KMS-11 (cell line): ENCODE measurements at regions not wholly inside any gene's neighbourhood (a gene's known extent, or its start where the extent isn't known, plus 50 kb on each side); places are given as distances from the start of the nearest gene placed in this dataset.

Experiments
- H2AFZ ChIP-seq: fragments of 200-600 bp; sonication (generic); 2 replicates; pipeline ENCODE4 v1.6.1; 2016; ENCODE audit warnings: antibody characterized with exemption, mixed run types, low read depth
- H3K27ac ChIP-seq: fragments of 200-600 bp; sonication (generic); 2 replicates; pipeline ENCODE4 v1.6.1; 2016; ENCODE audit warnings: mild to moderate bottlenecking, mixed run types
- H3K27me3 ChIP-seq: fragments of 200-600 bp; sonication (generic); 2 replicates; pipeline ENCODE4 v1.6.1; 2017; ENCODE audit warnings: mild to moderate bottlenecking, low read depth, mixed run types, moderate library complexity; ENCODE audit not compliant: insufficient read depth
- H3K36me3 ChIP-seq: fragments of 200-600 bp; sonication (generic); 2 replicates; pipeline ENCODE4 v1.6.1; 2017; ENCODE audit warnings: mild to moderate bottlenecking, mixed run types; ENCODE audit not compliant: insufficient read depth
- H3K4me1 ChIP-seq: fragments of 200-600 bp; sonication (generic); 2 replicates; pipeline ENCODE4 v1.6.1; 2016; ENCODE audit warnings: mild to moderate bottlenecking, low read depth, mixed run types; ENCODE audit not compliant: poor library complexity, severe bottlenecking
- H3K4me2 ChIP-seq: fragments of 200-600 bp; sonication (generic); 2 replicates; pipeline ENCODE4 v1.7.0; 2016; ENCODE audit warnings: mild to moderate bottlenecking, mixed run types
- H3K4me3 ChIP-seq: fragments of 200-600 bp; sonication (generic); IDR thresholded peaks from 2 replicates; pipeline ENCODE4 v1.6.1; 2017; ENCODE audit warnings: low read depth, low read length, mixed read lengths; ENCODE audit not compliant: insufficient read depth
- H3K79me2 ChIP-seq: fragments of 200-600 bp; sonication (generic); 2 replicates; pipeline ENCODE4 v1.6.1; 2016; ENCODE audit warnings: low read depth, mixed run types; ENCODE audit not compliant: insufficient read depth
- H3K9ac ChIP-seq: fragments of 200-600 bp; sonication (generic); 2 replicates; pipeline ENCODE4 v1.6.1; 2016; ENCODE audit warnings: mild to moderate bottlenecking, mixed run types
- H4K20me1 ChIP-seq: fragments of 200-600 bp; sonication (generic); 2 replicates; pipeline ENCODE4 v1.6.1; 2016; ENCODE audit warnings: mild to moderate bottlenecking, mixed run types; ENCODE audit not compliant: insufficient read depth
- TF ChIP-seq, protein P1 (sequence below): fragments of 200-600 bp; sonication (generic); conservative IDR thresholded peaks from 2 replicates; pipeline ENCODE4 v1.6.1; 2017; ENCODE audit warnings: low read depth, mild to moderate bottlenecking, antibody characterized with exemption, low read length, moderate library complexity, mixed read lengths

DNA sequence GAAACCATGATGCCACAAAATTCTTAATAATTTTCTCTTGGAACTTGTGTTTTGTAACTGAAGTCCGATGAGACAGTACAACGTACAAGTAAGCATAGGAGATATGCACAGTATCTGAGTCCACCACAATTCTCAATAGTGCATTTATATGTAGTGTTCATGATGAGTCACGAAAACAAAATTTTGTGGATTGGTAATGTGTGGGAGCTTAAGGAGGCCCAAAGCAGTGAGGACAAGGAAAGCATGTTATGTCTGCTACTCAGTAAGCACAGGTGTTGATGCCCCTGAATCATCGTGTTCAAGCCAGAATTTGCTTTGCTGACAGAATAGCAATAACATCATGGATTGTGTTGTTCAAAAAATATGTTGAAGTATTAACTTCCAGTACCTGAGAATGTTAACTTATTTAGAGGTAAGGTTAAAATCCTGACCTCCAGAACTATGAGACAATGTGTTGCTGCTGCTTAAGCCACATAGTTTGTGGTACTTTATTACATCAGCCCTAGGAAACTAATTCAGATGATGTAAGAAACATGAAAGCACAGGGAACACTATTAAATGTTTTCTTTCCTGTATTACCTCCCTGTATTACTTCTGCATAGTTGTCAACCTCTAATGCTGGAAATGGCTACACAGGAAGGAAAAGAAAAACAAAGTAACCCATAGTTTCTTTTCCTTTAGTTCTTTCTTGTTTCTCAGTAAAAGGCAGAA lies 201.3 kb downstream of the SLITRK6 start:
- no peak overlapping the region for H3K27ac ChIP-seq
- H2AFZ ChIP-seq: no peak overlapping the region
- no peaks in the 10 kb centered on the region for H4K20me1 ChIP-seq
- no peaks in the 10 kb centered on the region for H3K27me3 ChIP-seq
- no peak overlapping the region for H3K4me3 ChIP-seq
- no peaks in the 10 kb centered on the region for H3K36me3 ChIP-seq
- TF ChIP-seq, protein P1, sequence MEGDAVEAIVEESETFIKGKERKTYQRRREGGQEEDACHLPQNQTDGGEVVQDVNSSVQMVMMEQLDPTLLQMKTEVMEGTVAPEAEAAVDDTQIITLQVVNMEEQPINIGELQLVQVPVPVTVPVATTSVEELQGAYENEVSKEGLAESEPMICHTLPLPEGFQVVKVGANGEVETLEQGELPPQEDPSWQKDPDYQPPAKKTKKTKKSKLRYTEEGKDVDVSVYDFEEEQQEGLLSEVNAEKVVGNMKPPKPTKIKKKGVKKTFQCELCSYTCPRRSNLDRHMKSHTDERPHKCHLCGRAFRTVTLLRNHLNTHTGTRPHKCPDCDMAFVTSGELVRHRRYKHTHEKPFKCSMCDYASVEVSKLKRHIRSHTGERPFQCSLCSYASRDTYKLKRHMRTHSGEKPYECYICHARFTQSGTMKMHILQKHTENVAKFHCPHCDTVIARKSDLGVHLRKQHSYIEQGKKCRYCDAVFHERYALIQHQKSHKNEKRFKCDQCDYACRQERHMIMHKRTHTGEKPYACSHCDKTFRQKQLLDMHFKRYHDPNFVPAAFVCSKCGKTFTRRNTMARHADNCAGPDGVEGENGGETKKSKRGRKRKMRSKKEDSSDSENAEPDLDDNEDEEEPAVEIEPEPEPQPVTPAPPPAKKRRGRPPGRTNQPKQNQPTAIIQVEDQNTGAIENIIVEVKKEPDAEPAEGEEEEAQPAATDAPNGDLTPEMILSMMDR: no peak
- no peaks in the 10 kb centered on the region for H3K79me2 ChIP-seq
- H3K9ac ChIP-seq: no peak overlapping the region
- no peaks in the 10 kb centered on the region for H3K4me1 ChIP-seq
- H3K4me2 ChIP-seq: no peak overlapping the region

DNA sequence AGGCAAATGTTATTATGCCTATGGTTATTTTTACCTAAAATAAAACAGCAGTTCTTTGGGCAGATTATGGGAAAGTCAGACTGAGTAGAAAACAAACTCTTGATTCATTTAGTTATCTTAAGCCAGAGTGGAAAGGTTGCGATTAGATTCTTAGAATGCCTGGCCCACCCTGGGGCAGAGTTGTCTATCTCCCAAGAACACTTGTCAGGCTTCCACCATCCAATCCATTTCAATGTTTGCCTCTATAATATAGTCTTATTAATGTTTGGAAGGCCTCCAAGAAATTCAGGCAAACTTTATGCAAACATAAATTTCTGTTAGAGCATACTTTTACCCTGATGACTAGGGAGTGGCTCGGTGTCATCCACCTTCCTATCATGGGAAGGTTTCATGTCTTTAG lies 207.0 kb downstream of the SLITRK6 start:
- no peaks in the 10 kb centered on the region for H3K79me2 ChIP-seq
- no peak overlapping the region for H3K27ac ChIP-seq
- H4K20me1 ChIP-seq: no peaks in the 10 kb centered on the region
- TF ChIP-seq, protein P1: no peak
- no peaks in the 10 kb centered on the region for H3K36me3 ChIP-seq
- H3K4me2 ChIP-seq: no peak overlapping the region
- no peak overlapping the region for H3K9ac ChIP-seq
- no peaks in the 10 kb centered on the region for H3K27me3 ChIP-seq
- H3K4me1 ChIP-seq: no peaks in the 10 kb centered on the region
- no peak overlapping the region for H3K4me3 ChIP-seq
- no peak overlapping the region for H2AFZ ChIP-seq

- Histone ChIP-seq H4K20me1 (no peaks in the 10 kb centered on the region), H3K4me1 (no peaks in the 10 kb centered on the region), H3K4me3 (no peak overlapping the region), H3K9ac (no peak overlapping the region), H3K27me3 (no peaks in the 10 kb centered on the region), H2AFZ (no peak overlapping the region), H3K27ac (no peak overlapping the region), H3K79me2 (no peaks in the 10 kb centered on the region), H3K4me2 (no peak overlapping the region), H3K36me3 (no peaks in the 10 kb centered on the region)
- TF ChIP-seq, protein P1: no peak
These were observed 208.8 kb downstream of the SLITRK6 start for GRCh38 chr13:85590231-85590931.

GRCh38 chr13:85589021-85589420 lies 210.2 kb downstream of the SLITRK6 start:
- Histone ChIP-seq H3K4me2 (no peak overlapping the region), H3K9ac (no peak overlapping the region), H4K20me1 (no peaks in the 10 kb centered on the region), H2AFZ (no peak overlapping the region), H3K27me3 (no peaks in the 10 kb centered on the region), H3K4me3 (no peak overlapping the region), H3K79me2 (no peaks in the 10 kb centered on the region), H3K4me1 (no peaks in the 10 kb centered on the region), H3K36me3 (no peaks in the 10 kb centered on the region), H3K27ac (no peak overlapping the region)
- TF ChIP-seq, protein P1: no peak
